ENCODE measurements at regions not wholly inside any gene's neighbourhood (a gene's known extent, or its start where the extent isn't known, plus 50 kb on each side); places are given as distances from the start of the nearest gene placed in this dataset.

DNA sequence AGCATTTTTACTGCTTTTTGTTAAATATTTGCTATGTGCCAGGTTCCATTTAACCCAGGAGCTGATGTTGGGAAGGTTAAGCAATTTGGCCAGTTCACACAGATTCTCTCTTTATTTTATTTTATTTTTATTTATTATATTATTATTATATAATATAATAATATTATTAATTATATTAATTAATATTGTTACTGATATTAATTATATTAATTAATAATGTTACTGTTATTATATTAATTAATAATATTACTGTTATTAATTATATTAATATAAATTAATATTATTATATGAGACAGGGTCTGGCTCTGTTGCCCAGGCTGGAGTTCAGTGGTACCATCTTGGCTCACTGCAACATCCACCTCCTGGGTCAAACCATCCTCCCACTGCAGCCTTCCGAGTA lies 593.0 kb upstream of the SGCD start (continued):
- TF ChIP-seq, protein P1, sequence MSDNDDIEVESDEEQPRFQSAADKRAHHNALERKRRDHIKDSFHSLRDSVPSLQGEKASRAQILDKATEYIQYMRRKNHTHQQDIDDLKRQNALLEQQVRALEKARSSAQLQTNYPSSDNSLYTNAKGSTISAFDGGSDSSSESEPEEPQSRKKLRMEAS (IDR thresholded peaks at IDR 0.05), result no peak
- TF ChIP-seq SIRT6 (IDR thresholded peaks at IDR 0.05; ENCODE audit: low read length), result no peak

All from H1 (cell line).